LNCAP (cell line): ENCODE measurements at regions not wholly inside any gene's neighbourhood (a gene's known extent, or its start where the extent isn't known, plus 50 kb on each side); places are given as distances from the start of the nearest gene placed in this dataset.

Experiments
- CTCF ChIP-seq: fragments of 450-650 bp; IDR thresholded peaks from 2 replicates; pipeline ENCODE4 v1.5.1; 2017; ENCODE audit warnings: mild to moderate bottlenecking

DNA sequence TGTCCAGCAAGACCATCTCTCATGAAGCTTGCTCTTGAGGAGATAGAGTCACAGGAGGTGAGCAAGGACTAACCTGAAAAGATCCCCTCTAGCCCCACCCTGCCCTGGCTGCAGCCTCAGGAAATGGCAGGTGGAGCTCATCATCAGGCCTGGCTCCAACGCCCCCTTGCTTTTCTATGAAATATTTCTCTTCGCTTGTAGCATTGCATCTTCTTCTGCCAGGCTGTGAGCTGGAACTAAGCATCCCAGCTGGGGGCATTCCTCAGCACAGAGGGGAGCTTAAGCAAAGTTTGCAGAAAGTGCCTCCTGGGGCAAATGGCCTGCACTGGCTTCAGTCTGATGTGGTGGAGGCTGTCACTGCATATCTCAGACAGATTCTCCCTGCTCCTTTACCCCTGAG, 90.1 kb upstream of the LGALSL start:
- no peak for TF ChIP-seq CTCF

DNA sequence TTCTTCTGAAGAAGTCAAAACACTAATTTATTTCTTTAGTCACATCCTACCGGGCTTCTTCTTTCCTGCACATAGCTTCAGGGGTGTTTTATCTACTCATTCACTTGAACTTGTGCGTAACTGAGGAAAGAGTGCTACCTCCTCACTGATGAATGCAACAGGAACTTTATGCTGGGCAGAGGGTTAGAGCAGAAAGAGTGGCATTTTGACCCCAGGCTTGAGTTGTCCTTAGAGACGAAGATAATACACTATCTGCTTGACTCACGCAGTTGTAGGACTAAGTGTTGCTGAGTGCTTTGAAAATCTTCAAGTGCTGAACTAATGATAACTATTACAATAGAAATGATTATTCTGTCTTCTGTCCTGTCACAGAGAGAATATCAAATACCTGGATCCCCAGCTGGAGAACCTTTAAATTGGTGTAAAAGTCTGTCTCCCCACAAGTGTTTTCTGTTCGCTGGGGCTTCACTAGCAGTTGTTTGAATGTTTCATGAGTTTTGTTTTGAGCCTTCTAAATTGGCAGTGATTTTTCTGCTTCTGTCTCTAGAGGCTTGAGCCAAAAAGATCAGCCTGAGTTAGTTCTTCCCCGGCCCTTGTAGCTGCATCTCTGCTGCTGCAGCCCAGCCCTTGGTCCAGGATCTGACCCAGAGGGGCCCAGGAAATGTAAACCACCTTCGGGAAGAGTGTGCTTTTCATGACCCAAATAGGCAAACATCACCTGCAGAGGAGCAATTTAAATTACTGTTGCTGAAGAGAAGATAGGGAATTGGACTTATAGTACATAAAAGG, 86.3 kb upstream of the LGALSL start:
- no peak for TF ChIP-seq CTCF

DNA sequence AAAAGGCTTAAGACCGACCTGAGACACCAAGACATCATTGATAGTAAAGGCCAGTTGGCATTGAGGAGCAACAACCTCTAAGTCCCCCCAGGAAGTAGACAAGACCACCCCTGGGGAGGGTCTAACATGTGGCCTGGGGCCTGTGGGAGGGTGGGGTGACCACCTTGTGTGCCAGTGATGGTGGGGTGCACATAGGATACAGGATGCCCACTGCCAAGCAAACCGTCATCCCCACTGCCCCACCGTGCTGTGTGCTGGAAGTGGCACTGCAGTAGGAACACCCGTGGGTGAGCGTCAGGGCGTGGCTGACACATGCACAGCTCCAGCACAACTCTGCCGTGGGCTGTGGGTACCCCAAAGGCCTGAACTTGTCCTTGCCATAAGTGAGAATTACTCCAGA, 84.3 kb upstream of the LGALSL start:
- no peak for TF ChIP-seq CTCF

GRCh38 chr2:64371727-64372126, 82.2 kb upstream of the LGALSL start:
- no peak for TF ChIP-seq CTCF

- no peak for TF ChIP-seq CTCF
Observed at GRCh38 chr2:64374686-64375085, 79.3 kb upstream of the LGALSL start.

DNA sequence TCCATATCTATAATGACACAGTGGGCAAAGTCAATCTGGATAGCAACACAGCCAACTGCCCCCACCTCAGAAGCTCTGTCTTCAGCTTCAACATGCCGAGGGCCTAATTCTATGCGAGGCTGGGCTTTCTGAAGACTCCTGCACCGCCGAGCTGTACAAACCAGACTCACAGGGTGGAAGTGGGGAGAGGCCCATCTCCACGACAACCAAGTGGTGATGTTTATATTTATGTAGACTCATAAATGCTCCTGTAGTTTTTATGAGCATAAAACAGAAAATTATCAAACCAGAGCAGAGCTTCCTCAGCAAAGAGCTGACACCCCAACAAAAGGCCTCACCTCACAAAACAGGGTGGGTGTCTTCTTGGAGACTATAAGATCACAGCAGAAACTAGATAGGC, 77.0 kb upstream of the LGALSL start:
- TF ChIP-seq CTCF = no peak

- TF ChIP-seq CTCF = no peak
Observed at GRCh38 chr2:64379186-64379585, 74.8 kb upstream of the LGALSL start.
